ENCODE measurements at regions not wholly inside any gene's neighbourhood (a gene's known extent, or its start where the extent isn't known, plus 50 kb on each side); places are given as distances from the start of the nearest gene placed in this dataset.

GRCh38 chr3:164208048-164208447 is 870.2 kb downstream of the SI start:
- intact Hi-C loops (cut with micrococcal nuclease): loop anchor here (10.0 kb wide), 1 partner anchor 977 kb away; no protein-coding TSS in a partner anchor
- RAD21 ChIA-PET (ENCODE audit: low non-redundant PET in 1 of 2, low total read pairs in 2 of 2, uncharacterized antibody in 2 of 2, unreplicated experiment in 2 of 2): no interaction called here
- H3K79me2 ChIP-seq (ENCODE audit: insufficient read depth, low read length): no peaks in the 10 kb centered on the region
- BruUV-seq (replicated peaks): no TSS peak
- no peak overlapping the region for H3K4me3 ChIP-seq (replicated peaks in 1 of 2; ENCODE audit: low read depth in 1 of 2, low read length in 2 of 2)
- no peak overlapping the region for H2AFZ ChIP-seq (ENCODE audit: low read depth, low read length, poor library complexity, severe bottlenecking)
- TF ChIP-seq EZH2 (IDR thresholded peaks at IDR 0.05): no peak
- TF ChIP-seq CEBPB (IDR thresholded peaks at IDR 0.05; ENCODE audit: low read depth): no peak
- TF ChIP-seq ZBTB33 (IDR thresholded peaks at IDR 0.05; ENCODE audit: extremely low read depth, insufficient replicate concordance, low read length): no peak
- no peak for TF ChIP-seq MAX (IDR thresholded peaks at IDR 0.05)
- TF ChIP-seq ZFX (IDR thresholded peaks at IDR 0.05): no peak
- no peak for TF ChIP-seq EGR1 (IDR thresholded peaks at IDR 0.05; ENCODE audit: low read depth)
- no peak for TF ChIP-seq SIN3A (IDR thresholded peaks at IDR 0.05; ENCODE audit: low read depth)
- TF ChIP-seq CBX3 (IDR thresholded peaks at IDR 0.05; ENCODE audit: low read depth): no peak
- TF ChIP-seq SRF (IDR thresholded peaks at IDR 0.05; ENCODE audit: low read depth): no peak
- TF ChIP-seq JUND (IDR thresholded peaks at IDR 0.05): no peak
- no peak for TF ChIP-seq ZNF274 (IDR thresholded peaks at IDR 0.05; ENCODE audit: low read depth, low read length)
- CTCF ChIA-PET: no interaction called here
- ATAC-seq (no peak), DNase-seq (ENCODE audit: low read depth, low spot score) (no peak)
- H3K9me3 ChIP-seq (ENCODE audit: control insufficient read depth in 1 of 2, insufficient read depth in 1 of 2, low read depth in 1 of 2, low read length in 2 of 2): no peaks in the 10 kb centered on the region
- POLR2A ChIA-PET: no interaction called here
- no peaks in the 10 kb centered on the region for H3K9me2 ChIP-seq (ENCODE audit: insufficient read depth)
- H4K20me1 ChIP-seq (ENCODE audit: insufficient read depth): no peaks in the 10 kb centered on the region
- H3K27me3 ChIP-seq (ENCODE audit: insufficient read depth, low read length): no peaks in the 10 kb centered on the region
- H3K9ac ChIP-seq (ENCODE audit: low read length): no peak overlapping the region
- H3K36me3 ChIP-seq (ENCODE audit: control insufficient read depth in 1 of 2, insufficient read depth in 2 of 2, low read length in 2 of 2): no peaks in the 10 kb centered on the region
- H3K4me2 ChIP-seq (ENCODE audit: low read length): no peak overlapping the region
- no peaks in the 10 kb centered on the region for H3K4me1 ChIP-seq (ENCODE audit: control insufficient read depth in 1 of 2, insufficient read depth in 2 of 2, low read length in 2 of 2)
- no peak overlapping the region for H3K27ac ChIP-seq (ENCODE audit: low read depth, low read length)

Measured in HCT116 (cell line).